Activated T-cell treated with anti-CD3 and anti-CD28 coated beads, Interleukin-2, amount 50 U/mL, for 4 hours (primary cell): ENCODE measurements at regions not wholly inside any gene's neighbourhood (a gene's known extent, or its start where the extent isn't known, plus 50 kb on each side); places are given as distances from the start of the nearest gene placed in this dataset.

ENCODE experiments used
- ATAC-seq, 2 donors: fragments of 200-7000 bp; cut with Tn5 transposase; one replicate each; pipeline ENCODE4 v1.10.0; 2021
- DNase-seq: peaks from one replicate; pipeline ENCODE4 v3.0.0-alpha.2; 2020
- H3K27me3 Mint-ChIP-seq: one replicate; pipeline ENCODE4 v1.8.0; 2021; ENCODE audit warnings: low read depth, mixed read lengths
- H3K36me3 Mint-ChIP-seq: one replicate; pipeline ENCODE4 v1.8.0; 2022; ENCODE audit warnings: mixed read lengths; ENCODE audit not compliant: insufficient read depth
- H3K4me1 Mint-ChIP-seq: one replicate; pipeline ENCODE4 v1.8.0; 2021; ENCODE audit warnings: low read depth, mixed read lengths
- H3K4me3 Mint-ChIP-seq: one replicate; pipeline ENCODE4 v1.8.0; 2021; ENCODE audit warnings: mild to moderate bottlenecking, moderate library complexity, mixed read lengths
- H3K9me3 Mint-ChIP-seq: one replicate; pipeline ENCODE4 v1.8.0; 2021; ENCODE audit warnings: mixed read lengths

GRCh38 chr10:78450807-78451485, 417.3 kb downstream of the RPS24 start:
- H3K9me3 Mint-ChIP-seq: no peaks in the 10 kb centered on the region
- no peak overlapping the region for H3K4me3 Mint-ChIP-seq
- DNase-seq: no peak
- ATAC-seq: no peak
- H3K36me3 Mint-ChIP-seq: no peaks in the 10 kb centered on the region
- no peaks in the 10 kb centered on the region for H3K4me1 Mint-ChIP-seq
- H3K27me3 Mint-ChIP-seq: peaks cover 6% of the 10 kb centered on the region

DNA sequence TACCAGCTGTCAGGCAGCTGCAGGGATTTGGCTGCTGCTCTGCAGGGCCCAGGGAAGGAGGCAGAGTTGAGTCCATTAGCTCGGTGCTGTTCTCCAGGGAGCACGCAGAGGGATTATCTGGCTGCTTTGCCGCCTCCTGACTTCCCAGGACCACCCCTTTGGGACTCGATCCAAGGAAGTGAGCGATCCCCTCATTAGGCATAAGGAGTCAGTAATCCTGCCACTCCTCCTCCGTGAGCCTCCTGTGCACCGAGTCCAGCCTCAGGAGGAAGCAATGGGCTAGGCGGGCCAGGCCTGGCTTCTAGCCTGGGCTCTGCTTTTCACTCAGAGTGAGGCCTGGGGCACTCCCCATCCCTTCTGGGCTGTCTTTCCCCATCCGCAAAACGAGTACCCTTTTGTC, 417.9 kb downstream of the RPS24 start:
- Mint-ChIP-seq H3K4me3 (no peak overlapping the region), H3K9me3 (no peaks in the 10 kb centered on the region), H3K4me1 (no peaks in the 10 kb centered on the region), H3K36me3 (no peaks in the 10 kb centered on the region), H3K27me3 (peaks cover 6% of the 10 kb centered on the region)
- DNase-seq: no peak
- no peak for ATAC-seq

DNA sequence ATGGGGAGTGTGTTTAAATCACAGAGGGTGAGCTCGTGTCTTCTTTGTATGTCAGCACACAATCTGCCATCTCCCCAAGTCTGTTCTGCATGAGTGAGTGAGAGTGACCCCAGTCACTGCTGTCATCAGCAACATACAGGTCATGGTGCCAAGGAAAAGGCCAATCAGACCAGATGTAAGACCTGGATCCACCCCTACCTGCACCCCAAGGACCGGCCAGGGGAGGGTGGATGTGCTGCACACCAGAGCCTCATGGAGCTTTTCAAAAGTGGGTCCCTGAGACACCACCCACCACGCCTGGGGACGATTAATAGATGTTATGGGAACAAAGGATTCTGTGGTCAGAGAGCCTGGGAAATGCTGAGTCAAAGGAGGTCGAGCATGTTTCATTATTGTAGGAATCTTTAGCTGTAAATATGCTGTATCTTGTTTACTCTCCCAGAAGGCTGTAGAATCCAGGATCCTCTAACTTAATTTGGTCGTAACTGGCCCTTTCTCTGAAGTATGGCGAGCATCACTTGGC, 420.5 kb downstream of the RPS24 start:
- DNase-seq (no peak), ATAC-seq (no peak)
- Mint-ChIP-seq H3K4me1 (no peaks in the 10 kb centered on the region), H3K36me3 (no peaks in the 10 kb centered on the region), H3K9me3 (no peaks in the 10 kb centered on the region), H3K4me3 (no peak overlapping the region), H3K27me3 (peaks cover 4% of the 10 kb centered on the region)

- H3K4me1 Mint-ChIP-seq: no peaks in the 10 kb centered on the region
- no peak overlapping the region for H3K4me3 Mint-ChIP-seq
- H3K27me3 Mint-ChIP-seq: peaks cover 4% of the 10 kb centered on the region
- ATAC-seq (no peak), DNase-seq (no peak)
- H3K36me3 Mint-ChIP-seq: no peaks in the 10 kb centered on the region
- no peaks in the 10 kb centered on the region for H3K9me3 Mint-ChIP-seq
Observed at GRCh38 chr10:78455236-78455635, 421.6 kb downstream of the RPS24 start.

- H3K4me3 Mint-ChIP-seq: no peak overlapping the region
- peaks cover 4% of the 10 kb centered on the region for H3K27me3 Mint-ChIP-seq
- no peaks in the 10 kb centered on the region for H3K4me1 Mint-ChIP-seq
- DNase-seq: no peak
- H3K36me3 Mint-ChIP-seq: no peaks in the 10 kb centered on the region
- H3K9me3 Mint-ChIP-seq: no peaks in the 10 kb centered on the region
- ATAC-seq: no peak
Observed at GRCh38 chr10:78455811-78456210, 422.1 kb downstream of the RPS24 start.

- Mint-ChIP-seq H3K9me3 (no peaks in the 10 kb centered on the region), H3K4me1 (no peaks in the 10 kb centered on the region), H3K27me3 (peaks cover 4% of the 10 kb centered on the region), H3K36me3 (no peaks in the 10 kb centered on the region), H3K4me3 (no peak overlapping the region)
- no peak for DNase-seq
- no peak for ATAC-seq
Observed at GRCh38 chr10:78456649-78457400, 423.2 kb downstream of the RPS24 start.

GRCh38 chr10:78457804-78458482, 424.3 kb downstream of the RPS24 start:
- no peak overlapping the region for H3K4me3 Mint-ChIP-seq
- no peaks in the 10 kb centered on the region for H3K36me3 Mint-ChIP-seq
- H3K27me3 Mint-ChIP-seq: peaks cover 8% of the 10 kb centered on the region
- H3K4me1 Mint-ChIP-seq: no peaks in the 10 kb centered on the region
- H3K9me3 Mint-ChIP-seq: no peaks in the 10 kb centered on the region
- no peak for ATAC-seq
- no peak for DNase-seq

DNA sequence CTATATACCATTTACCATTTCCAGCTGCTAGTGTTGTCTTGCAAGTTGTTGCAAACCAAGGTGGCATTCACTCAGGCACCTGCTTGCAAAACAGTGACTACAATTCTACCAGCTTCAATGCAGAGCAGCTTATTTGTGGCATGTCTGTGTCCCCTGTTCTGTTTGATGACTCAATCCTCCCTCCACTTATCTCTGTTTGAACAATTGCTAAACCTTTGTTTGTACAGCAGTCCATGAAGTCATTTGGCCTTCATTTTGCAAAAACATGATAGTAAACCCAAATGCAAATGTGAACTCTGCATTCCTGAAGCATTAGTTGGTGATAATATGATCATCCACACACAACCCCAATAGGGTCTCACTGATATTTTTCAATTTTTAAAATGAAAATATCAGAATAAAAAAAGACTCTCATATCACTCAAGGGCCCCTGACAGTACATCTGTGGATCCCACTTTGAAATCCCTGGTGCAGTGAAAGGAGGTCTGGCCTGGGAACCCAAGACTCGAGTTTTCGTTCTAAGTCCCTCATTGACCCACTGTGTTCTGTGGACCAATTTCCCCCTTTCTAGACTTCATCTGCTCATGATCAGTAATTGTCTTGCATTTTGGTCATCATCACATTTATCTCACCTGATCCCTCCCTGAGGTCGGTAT, 425.4 kb downstream of the RPS24 start:
- no peak for ATAC-seq
- H3K4me1 Mint-ChIP-seq: no peaks in the 10 kb centered on the region
- H3K9me3 Mint-ChIP-seq: no peaks in the 10 kb centered on the region
- no peak for DNase-seq
- H3K4me3 Mint-ChIP-seq: no peak overlapping the region
- no peaks in the 10 kb centered on the region for H3K36me3 Mint-ChIP-seq
- H3K27me3 Mint-ChIP-seq: peaks cover 5% of the 10 kb centered on the region

DNA sequence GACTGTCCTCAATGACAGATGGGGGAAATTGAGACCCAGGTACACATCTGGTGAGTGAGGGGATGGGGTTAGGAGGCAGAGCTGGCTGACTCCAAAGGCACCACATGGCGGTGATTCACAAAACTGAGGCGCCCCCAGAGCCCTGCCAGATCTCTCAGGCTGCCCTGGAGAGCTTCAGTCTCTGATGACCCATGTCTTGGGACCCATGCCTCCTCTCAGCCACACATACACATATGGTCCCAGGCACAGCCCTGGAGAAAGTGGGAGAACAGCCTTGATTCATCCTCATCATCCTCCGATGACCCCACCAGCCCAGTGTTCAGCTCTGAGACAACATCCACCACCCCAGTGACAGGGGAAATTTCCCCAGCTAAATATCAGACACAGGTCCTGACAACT, 426.0 kb downstream of the RPS24 start:
- Mint-ChIP-seq H3K36me3 (no peaks in the 10 kb centered on the region), H3K27me3 (peaks cover 5% of the 10 kb centered on the region), H3K4me1 (no peaks in the 10 kb centered on the region), H3K4me3 (no peak overlapping the region), H3K9me3 (no peaks in the 10 kb centered on the region)
- DNase-seq (no peak), ATAC-seq (no peak)

- DNase-seq (no peak), ATAC-seq (no peak)
- no peaks in the 10 kb centered on the region for H3K4me1 Mint-ChIP-seq
- no peaks in the 10 kb centered on the region for H3K9me3 Mint-ChIP-seq
- peaks cover 6% of the 10 kb centered on the region for H3K27me3 Mint-ChIP-seq
- H3K36me3 Mint-ChIP-seq: no peaks in the 10 kb centered on the region
- no peak overlapping the region for H3K4me3 Mint-ChIP-seq
Observed at GRCh38 chr10:78460204-78460603, 426.5 kb downstream of the RPS24 start.

DNA sequence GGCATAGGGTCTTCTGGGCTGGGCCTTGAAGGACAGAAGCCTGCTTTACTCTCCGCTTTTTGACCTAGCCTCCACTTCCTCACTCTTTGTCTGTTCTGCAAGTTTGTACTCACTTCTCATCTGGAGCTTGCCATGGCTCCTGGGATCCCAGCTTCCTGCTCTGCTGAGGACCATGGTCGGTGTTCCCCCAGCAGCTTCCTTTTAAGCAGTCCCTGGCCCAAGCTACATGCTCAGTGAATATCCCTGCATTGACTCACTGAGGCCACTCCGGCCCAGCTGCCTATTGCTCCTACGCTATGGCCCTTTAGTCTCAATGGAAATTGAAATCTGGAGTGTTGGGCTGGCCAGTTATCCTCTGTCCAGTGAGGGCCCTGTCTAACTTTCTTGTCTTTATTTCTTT, 427.7 kb downstream of the RPS24 start:
- Mint-ChIP-seq H3K4me3 (no peak overlapping the region), H3K36me3 (no peaks in the 10 kb centered on the region), H3K27me3 (peaks cover 8% of the 10 kb centered on the region), H3K9me3 (no peaks in the 10 kb centered on the region), H3K4me1 (no peaks in the 10 kb centered on the region)
- ATAC-seq: no peak
- DNase-seq: no peak

GRCh38 chr10:78462176-78462575, 428.5 kb downstream of the RPS24 start:
- H3K27me3 Mint-ChIP-seq: peaks cover 8% of the 10 kb centered on the region
- DNase-seq (no peak), ATAC-seq (no peak)
- no peaks in the 10 kb centered on the region for H3K9me3 Mint-ChIP-seq
- no peak overlapping the region for H3K4me3 Mint-ChIP-seq
- H3K36me3 Mint-ChIP-seq: no peaks in the 10 kb centered on the region
- no peaks in the 10 kb centered on the region for H3K4me1 Mint-ChIP-seq

DNA sequence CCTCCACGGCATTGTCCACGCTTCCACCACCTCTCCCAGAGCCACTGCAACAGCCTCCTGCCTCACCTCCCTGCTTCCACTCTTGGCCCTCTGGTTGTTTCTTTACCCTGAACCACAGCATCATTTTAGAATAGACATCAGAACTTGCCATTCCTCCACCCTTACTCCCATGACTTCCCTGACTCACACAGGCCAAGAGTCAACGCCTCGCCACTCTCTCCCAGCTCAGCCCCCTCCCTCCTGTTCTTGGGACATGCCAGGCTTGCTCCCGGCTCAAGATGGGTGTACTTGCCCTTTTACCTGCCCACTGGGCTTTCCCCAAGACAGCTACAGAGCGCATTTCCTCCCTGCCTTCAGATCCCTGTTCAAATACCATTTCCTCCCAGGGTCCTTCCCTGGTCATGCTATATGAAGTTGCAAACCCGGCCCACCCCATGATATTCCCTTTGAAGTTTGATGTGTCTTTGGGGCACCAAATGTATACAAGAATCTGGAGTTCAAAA, 429.1 kb downstream of the RPS24 start:
- Mint-ChIP-seq H3K9me3 (no peaks in the 10 kb centered on the region), H3K36me3 (no peaks in the 10 kb centered on the region), H3K4me3 (no peak overlapping the region), H3K27me3 (peaks cover 8% of the 10 kb centered on the region), H3K4me1 (no peaks in the 10 kb centered on the region)
- no peak for DNase-seq
- ATAC-seq: no peak

DNA sequence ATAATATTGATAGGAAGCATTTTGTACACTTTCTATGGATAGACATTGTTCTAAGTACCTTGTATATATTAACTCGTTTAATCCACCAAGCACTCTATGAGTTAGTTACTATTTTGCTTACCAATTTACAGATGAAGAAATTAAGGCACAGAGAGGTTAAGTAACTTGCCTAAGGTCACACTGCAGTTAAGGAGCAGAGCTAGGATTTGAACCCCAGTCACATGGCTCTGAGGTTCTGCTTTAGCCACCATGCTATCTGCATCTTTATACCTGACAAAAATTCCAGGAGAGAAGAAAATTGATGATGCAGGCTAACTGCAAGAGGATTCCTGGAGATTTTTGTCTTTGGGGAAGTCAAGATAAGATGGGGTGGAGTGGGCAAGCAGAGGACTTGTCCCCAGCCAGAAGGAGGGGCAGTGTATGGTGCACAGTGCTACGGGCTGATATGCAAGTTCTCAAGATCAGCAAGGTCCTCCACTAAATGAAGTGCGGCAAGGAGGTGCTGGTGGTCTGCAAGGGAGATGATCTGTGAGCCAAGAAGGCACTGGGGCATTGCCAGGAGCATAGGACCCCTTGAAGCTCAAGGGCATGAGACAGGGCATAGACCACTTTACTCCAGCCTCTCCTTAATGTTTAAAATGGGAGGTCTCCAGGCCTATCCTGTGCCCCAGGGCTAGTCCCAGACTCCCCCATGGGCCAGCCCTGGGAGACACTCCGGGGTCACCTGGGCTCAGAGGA, 430.6 kb downstream of the RPS24 start:
- Mint-ChIP-seq H3K4me1 (no peaks in the 10 kb centered on the region), H3K4me3 (no peak overlapping the region)
- ATAC-seq: no peak

More for the DNA sequence above, 430.6 kb downstream of the RPS24 start:
- H3K36me3 Mint-ChIP-seq: no peaks in the 10 kb centered on the region
- DNase-seq: no peak
- H3K9me3 Mint-ChIP-seq: no peaks in the 10 kb centered on the region
- peaks cover 7% of the 10 kb centered on the region for H3K27me3 Mint-ChIP-seq
